Upper lobe of left lung (tissue), 6 donors: ENCODE measurements at regions not wholly inside any gene's neighbourhood (a gene's known extent, or its start where the extent isn't known, plus 50 kb on each side); places are given as distances from the start of the nearest gene placed in this dataset.

ENCODE experiments used
- ATAC-seq, 2 donors: fragments of 200-7000 bp; cut with Tn5 transposase; one replicate each; pipeline ENCODE4 v1.9.1; 2022; ENCODE audit warnings: mild to moderate bottlenecking in 2 of 2, moderate library complexity in 2 of 2; ENCODE audit not compliant: low FRiP score in 2 of 2
- DNase-seq, 2 donors: peaks; one replicate each; pipeline ENCODE4 v3.0.0-alpha.2; 2019 to 2020
- H3K27ac ChIP-seq, 4 donors: fragments of 200-600 bp; sonication (generic); one replicate each; pipeline ENCODE4 v1.5.1; 2016 to 2019
- H3K27me3 ChIP-seq, 4 donors: fragments of 200-600 bp; sonication (generic); one replicate each; pipeline ENCODE4 v1.5.1; 2017 to 2019
- H3K36me3 ChIP-seq, 4 donors: fragments of 200-600 bp; sonication (generic); one replicate each; pipeline ENCODE4 v1.5.1; 2016 to 2019
- H3K4me1 ChIP-seq, 4 donors: fragments of 200-600 bp; sonication (generic); one replicate each; pipeline ENCODE4 v1.5.1; 2018 to 2019
- H3K4me3 ChIP-seq, 4 donors: fragments of 200-600 bp; sonication (generic); one replicate each; pipeline ENCODE4 v1.5.1; 2017 to 2019; ENCODE audit warnings: mild to moderate bottlenecking in 2 of 4, moderate library complexity in 1 of 4
- H3K9me3 ChIP-seq, 4 donors: fragments of 200-600 bp; sonication (generic); one replicate each; pipeline ENCODE4 v1.5.1; 2018 to 2019
- CTCF ChIP-seq, 6 experiments: fragments of 450-650 bp in 4 of 6; fragments of 200-600 bp in 2 of 6; sonication (generic) in 2 of 6; IDR thresholded peaks; one replicate each; pipeline ENCODE4 v1.5.1; 2016 to 2019; ENCODE audit warnings: antibody characterized with exemption in 6 of 6
- EP300 ChIP-seq, 4 donors: sonication (generic); formaldehyde crosslinking; IDR thresholded peaks; one replicate each; pipeline ENCODE4 v1.5.1; 2017; ENCODE audit warnings: antibody characterized with exemption in 4 of 4, control low read depth in 2 of 4
- POLR2A ChIP-seq, 4 donors: fragments of 450-650 bp; IDR thresholded peaks; one replicate each; pipeline ENCODE4 v1.5.1; 2016 to 2017; ENCODE audit warnings: antibody characterized with exemption in 4 of 4, mild to moderate bottlenecking in 2 of 4
- POLR2AphosphoS5 ChIP-seq, 2 donors: sonication (generic); formaldehyde crosslinking; IDR thresholded peaks; one replicate each; pipeline ENCODE4 v1.5.1; 2017; ENCODE audit warnings: antibody characterized with exemption in 2 of 2
- WGBS, 2 donors: methylation state at CpG; one replicate each; pipeline ENCODE4 v1.1.5; 2017 to 2018; 5-methylcytosine and 5-hydroxymethylcytosine counted together
- donor health status: DM: no; HTN: no; CAD: no; lungs with moderate emphysema.
- donor health status: DM: no; HTN: yes; CAD: no; lungs with severe emphysema.

- no peaks in the 10 kb centered on the region for H3K27me3 ChIP-seq
- no peak overlapping the region for H3K27ac ChIP-seq
- no peak for TF ChIP-seq POLR2A (IDR thresholded peaks at IDR 0.05)
- no peak for TF ChIP-seq EP300 (IDR thresholded peaks at IDR 0.05)
- no peak for TF ChIP-seq POLR2AphosphoS5 (IDR thresholded peaks at IDR 0.05)
- TF ChIP-seq CTCF (IDR thresholded peaks at IDR 0.05): no peak
- 73 to 77% methylated on average over 4 of the region's 4 CpGs for WGBS, 2 donors
- peaks cover 0 to 17% (median 9%) of the 10 kb centered on the region in 4 donors for H3K4me1 ChIP-seq
- no peak for DNase-seq
- no peaks in the 10 kb centered on the region for H3K9me3 ChIP-seq
- ATAC-seq: no peak
- no peak overlapping the region for H3K4me3 ChIP-seq
- no peaks in the 10 kb centered on the region for H3K36me3 ChIP-seq
Observed at GRCh38 chr16:49964316-49964715, 60.7 kb upstream of the CNEP1R1 start.

GRCh38 chr16:49964973-49965372 is 60.1 kb upstream of the CNEP1R1 start:
- H3K27ac ChIP-seq: no peak overlapping the region
- H3K36me3 ChIP-seq: no peaks in the 10 kb centered on the region
- H3K4me1 ChIP-seq: peaks cover 0 to 10% (median 7%) of the 10 kb centered on the region in 4 donors
- TF ChIP-seq EP300 (IDR thresholded peaks at IDR 0.05) (no peak), POLR2A (IDR thresholded peaks at IDR 0.05) (no peak), POLR2AphosphoS5 (IDR thresholded peaks at IDR 0.05) (no peak), CTCF (IDR thresholded peaks at IDR 0.05) (no peak)
- ATAC-seq (no peak), DNase-seq (no peak)
- H3K27me3 ChIP-seq: no peaks in the 10 kb centered on the region
- WGBS, 2 donors: 78 to 82% methylated on average over 2 of the region's 2 CpGs
- H3K4me3 ChIP-seq: no peak overlapping the region
- no peaks in the 10 kb centered on the region for H3K9me3 ChIP-seq

- TF ChIP-seq POLR2AphosphoS5 (IDR thresholded peaks at IDR 0.05): no peak
- TF ChIP-seq CTCF (IDR thresholded peaks at IDR 0.05): no peak
- no peak for TF ChIP-seq EP300 (IDR thresholded peaks at IDR 0.05)
- TF ChIP-seq POLR2A (IDR thresholded peaks at IDR 0.05): no peak
- DNase-seq: peak in 1 of 2 donors; percentile 18
- Histone ChIP-seq H3K36me3 (no peaks in the 10 kb centered on the region), H3K27ac (no peak overlapping the region), H3K4me3 (no peak overlapping the region), H3K27me3 (no peaks in the 10 kb centered on the region), H3K9me3 (no peaks in the 10 kb centered on the region), H3K4me1 (no peaks in the 10 kb centered on the region)
- WGBS, 2 donors: 72 to 83% methylated on average over 2 to 6 of the region's 6 CpGs
- no peak for ATAC-seq
Observed at GRCh38 chr16:49967012-49967559, 57.9 kb upstream of the CNEP1R1 start.

- Histone ChIP-seq H3K4me1 (no peaks in the 10 kb centered on the region), H3K36me3 (no peaks in the 10 kb centered on the region), H3K27me3 (no peaks in the 10 kb centered on the region), H3K9me3 (no peaks in the 10 kb centered on the region), H3K4me3 (no peak overlapping the region), H3K27ac (no peak overlapping the region)
- TF ChIP-seq POLR2A (IDR thresholded peaks at IDR 0.05) (no peak), POLR2AphosphoS5 (IDR thresholded peaks at IDR 0.05) (no peak)
- 48 to 57% methylated on average over 18 to 24 of the region's 24 CpGs for WGBS, 2 donors
- DNase-seq: peak in 1 of 2 donors; percentile 73
- peak in 1 of 2 donors; percentile 51 for ATAC-seq
Observed at GRCh38 chr16:49969091-49970030, 55.7 kb upstream of the CNEP1R1 start.

GRCh38 chr16:49970797-49971431 is 54.1 kb upstream of the CNEP1R1 start:
- H3K27me3 ChIP-seq: no peaks in the 10 kb centered on the region
- no peaks in the 10 kb centered on the region for H3K9me3 ChIP-seq
- H3K4me1 ChIP-seq: no peaks in the 10 kb centered on the region
- no peak overlapping the region for H3K4me3 ChIP-seq
- TF ChIP-seq CTCF (IDR thresholded peaks at IDR 0.05) (no peak), EP300 (IDR thresholded peaks at IDR 0.05) (no peak), POLR2A (IDR thresholded peaks at IDR 0.05) (no peak), POLR2AphosphoS5 (IDR thresholded peaks at IDR 0.05) (no peak)
- 72 to 82% methylated on average over 8 of the region's 8 CpGs for WGBS, 2 donors
- DNase-seq: no peak
- H3K36me3 ChIP-seq: no peaks in the 10 kb centered on the region
- ATAC-seq: no peak
- no peak overlapping the region for H3K27ac ChIP-seq
